MM.1S (cell line): ENCODE measurements at regions not wholly inside any gene's neighbourhood (a gene's known extent, or its start where the extent isn't known, plus 50 kb on each side); places are given as distances from the start of the nearest gene placed in this dataset.

Source experiments
- DNase-seq: peaks from one replicate; pipeline ENCODE4 v3.0.0-alpha.2; 2015
- H2AFZ ChIP-seq: fragments of 300-600 bp; sonication (generic); 2 replicates; pipeline ENCODE4 v1.6.0; 2016; ENCODE audit warnings: antibody characterized with exemption, low read length
- H3F3A ChIP-seq: fragments of 300-600 bp; sonication (generic); 2 replicates; pipeline ENCODE4 v1.6.1; 2016; ENCODE audit warnings: mild to moderate bottlenecking, antibody characterized with exemption, low read length, moderate library complexity, mixed read lengths; ENCODE audit not compliant: insufficient read depth
- H3K27ac ChIP-seq: fragments of 300-600 bp; sonication (generic); 2 replicates; pipeline ENCODE4 v1.5.1; 2016; ENCODE audit warnings: mild to moderate bottlenecking, low read length
- H3K27me3 ChIP-seq: fragments of 300-600 bp; sonication (generic); replicated peaks from 2 replicates; pipeline ENCODE4 v1.6.0; 2016; ENCODE audit warnings: low read length; ENCODE audit not compliant: insufficient read depth
- H3K36me3 ChIP-seq: fragments of 300-600 bp; sonication (generic); replicated peaks from 2 replicates; pipeline ENCODE4 v1.6.1; 2016; ENCODE audit warnings: mild to moderate bottlenecking, low read length, mixed read lengths; ENCODE audit not compliant: insufficient read depth
- H3K4me1 ChIP-seq: fragments of 300-600 bp; sonication (generic); 2 replicates; pipeline ENCODE4 v1.6.1; 2016; ENCODE audit warnings: low read length, mixed read lengths
- H3K4me2 ChIP-seq: fragments of 300-600 bp; sonication (generic); 2 replicates; pipeline ENCODE4 v1.6.0; 2016; ENCODE audit warnings: low read depth, low read length
- H3K4me3 ChIP-seq: fragments of 300-600 bp; sonication (generic); 2 replicates; pipeline ENCODE4 v1.5.1; 2016; ENCODE audit warnings: low read length, mixed read lengths
- H3K79me2 ChIP-seq: fragments of 300-600 bp; sonication (generic); 2 replicates; pipeline ENCODE4 v1.6.1; 2016; ENCODE audit warnings: mixed run types, low read length, mixed read lengths
- H3K9ac ChIP-seq: fragments of 300-600 bp; sonication (generic); 2 replicates; pipeline ENCODE4 v1.6.1; 2016; ENCODE audit warnings: low read length, mixed read lengths
- H3K9me2 ChIP-seq: fragments of 300-600 bp; sonication (generic); replicated peaks from 2 replicates; pipeline ENCODE4 v1.6.1; 2016; ENCODE audit warnings: mild to moderate bottlenecking, low read length, mixed read lengths; ENCODE audit not compliant: insufficient read depth
- H3K9me3 ChIP-seq: fragments of 300-600 bp; sonication (generic); replicated peaks from 2 replicates; pipeline ENCODE4 v1.6.1; 2016; ENCODE audit warnings: mild to moderate bottlenecking, low read length, mixed read lengths; ENCODE audit not compliant: insufficient read depth
- H4K20me1 ChIP-seq: fragments of 300-600 bp; sonication (generic); 2 replicates; pipeline ENCODE4 v1.6.1; 2016; ENCODE audit warnings: mild to moderate bottlenecking, low read length, moderate library complexity, mixed read lengths; ENCODE audit not compliant: insufficient read depth
- CTCF ChIP-seq: fragments of 300-600 bp; sonication (generic); IDR thresholded peaks from 2 replicates; pipeline ENCODE4 v1.5.1; 2016; ENCODE audit warnings: antibody characterized with exemption, low read length, mixed read lengths
- EZH2 ChIP-seq: fragments of 300-600 bp; sonication (generic); optimal IDR thresholded peaks from 2 replicates; pipeline ENCODE3; 2017; ENCODE audit warnings: low read depth, mild to moderate bottlenecking, antibody characterized with exemption, low read length, mixed read lengths
- EZH2phosphoT487 ChIP-seq: fragments of 300-600 bp; sonication (generic); IDR thresholded peaks from 2 replicates; pipeline ENCODE4 v1.6.1; 2018; ENCODE audit warnings: antibody characterized with exemption, low read length

DNA sequence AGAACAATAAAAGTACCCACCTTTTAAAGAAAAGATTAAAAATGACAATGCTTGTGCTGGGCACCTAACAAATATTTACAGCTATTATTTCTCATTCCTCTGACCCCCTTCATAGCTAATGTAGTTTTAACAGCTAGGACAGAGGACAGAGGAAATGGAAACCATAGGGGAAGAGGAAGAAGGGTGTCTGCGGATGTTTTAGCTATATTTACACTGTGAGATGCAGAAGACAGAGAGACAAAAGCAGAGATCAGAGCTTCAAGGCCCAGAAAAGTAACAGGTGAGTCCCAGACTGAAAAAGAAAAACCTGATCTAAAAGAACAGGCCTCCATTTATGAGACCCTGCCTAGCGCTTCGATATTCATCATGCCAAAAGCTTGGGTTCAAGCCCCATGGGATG is 72.0 kb downstream of the ZNF281 start:
- H2AFZ ChIP-seq, result no peak overlapping the region

GRCh38 chr1:200337410-200337809 is 72.4 kb downstream of the ZNF281 start:
- Histone ChIP-seq H3K27me3 (no peaks in the 10 kb centered on the region), H4K20me1 (no peaks in the 10 kb centered on the region), H3K9me2 (no peaks in the 10 kb centered on the region), H3F3A (no peaks in the 10 kb centered on the region), H3K4me1 (0 out of 2 replicates have a peak, but pooled peaks cover 3% of the 10 kb centered on the region), H3K27ac (no peak overlapping the region), H3K9ac (no peak overlapping the region), H2AFZ (no peak overlapping the region), H3K4me2 (no peak overlapping the region), H3K36me3 (no peaks in the 10 kb centered on the region), H3K4me3 (no peak overlapping the region), H3K9me3 (no peaks in the 10 kb centered on the region), H3K79me2 (no peaks in the 10 kb centered on the region)
- DNase-seq, result no peak
- TF ChIP-seq EZH2 (no peak), EZH2phosphoT487 (no peak), CTCF (no peak)

More for the DNA sequence above, 72.0 kb downstream of the ZNF281 start:
- H3K4me2 ChIP-seq, result no peak overlapping the region
- no peaks in the 10 kb centered on the region for H3K9me2 ChIP-seq
- TF ChIP-seq EZH2 (no peak), EZH2phosphoT487 (no peak), CTCF (no peak)
- H3K27ac ChIP-seq, result no peak overlapping the region
- no peaks in the 10 kb centered on the region for H3F3A ChIP-seq
- no peaks in the 10 kb centered on the region for H3K9me3 ChIP-seq
- H3K4me1 ChIP-seq, result peaks cover 8% of the 10 kb centered on the region
- no peaks in the 10 kb centered on the region for H3K36me3 ChIP-seq
- no peaks in the 10 kb centered on the region for H3K79me2 ChIP-seq
- no peak for DNase-seq
- H3K27me3 ChIP-seq, result no peaks in the 10 kb centered on the region
- no peak overlapping the region for H3K4me3 ChIP-seq
- no peaks in the 10 kb centered on the region for H4K20me1 ChIP-seq
- no peak overlapping the region for H3K9ac ChIP-seq

GRCh38 chr1:200336901-200337391 is 72.9 kb downstream of the ZNF281 start:
- Histone ChIP-seq H3K27ac (no peak overlapping the region), H3F3A (no peaks in the 10 kb centered on the region), H3K4me2 (no peak overlapping the region), H3K79me2 (no peaks in the 10 kb centered on the region), H3K4me3 (no peak overlapping the region), H4K20me1 (no peaks in the 10 kb centered on the region), H3K36me3 (no peaks in the 10 kb centered on the region), H3K9me2 (no peaks in the 10 kb centered on the region), H3K9ac (no peak overlapping the region), H2AFZ (no peak overlapping the region), H3K9me3 (no peaks in the 10 kb centered on the region), H3K4me1 (0 out of 2 replicates have a peak, but pooled peaks cover 2% of the 10 kb centered on the region), H3K27me3 (no peaks in the 10 kb centered on the region)
- TF ChIP-seq CTCF (no peak), EZH2phosphoT487 (no peak), EZH2 (no peak)
- no peak for DNase-seq
